Omental fat pad (tissue), 3 donors: ENCODE measurements at regions not wholly inside any gene's neighbourhood (a gene's known extent, or its start where the extent isn't known, plus 50 kb on each side); places are given as distances from the start of the nearest gene placed in this dataset.

Source experiments
- ATAC-seq: fragments of 150-250 bp; one replicate; pipeline ENCODE4 v1.9.1; 2016; ENCODE audit warnings: mild to moderate bottlenecking, moderate library complexity; ENCODE audit not compliant: low FRiP score
- DNase-seq: peaks from one replicate; pipeline ENCODE4 v3.0.0-alpha.2; 2019; ENCODE audit warnings: low spot score
- CTCF ChIP-seq, 3 donors: fragments of 450-650 bp; IDR thresholded peaks; one replicate each; pipeline ENCODE4 v1.5.1; 2016 to 2017; ENCODE audit warnings: antibody characterized with exemption in 3 of 3, mild to moderate bottlenecking in 3 of 3, moderate library complexity in 2 of 3

- no peak for DNase-seq
- no peak for ATAC-seq
- TF ChIP-seq CTCF (IDR thresholded peaks at IDR 0.05): no peak
Measured at GRCh38 chr3:109618766-109619378, 281.5 kb upstream of the DPPA4 start.

GRCh38 chr3:109631897-109632296 lies 294.6 kb upstream of the DPPA4 start:
- no peak for ATAC-seq
- DNase-seq: no peak
- TF ChIP-seq CTCF (IDR thresholded peaks at IDR 0.05): no peak

- TF ChIP-seq CTCF (IDR thresholded peaks at IDR 0.05): no peak
- DNase-seq (no peak), ATAC-seq (no peak)
Measured at GRCh38 chr3:109640146-109640652, 302.9 kb upstream of the DPPA4 start.

GRCh38 chr3:109642025-109642424 lies 304.7 kb upstream of the DPPA4 start:
- DNase-seq (no peak), ATAC-seq (no peak)
- no peak for TF ChIP-seq CTCF (IDR thresholded peaks at IDR 0.05)

GRCh38 chr3:109643590-109643989 lies 306.2 kb upstream of the DPPA4 start:
- DNase-seq: no peak
- ATAC-seq: no peak
- no peak for TF ChIP-seq CTCF (IDR thresholded peaks at IDR 0.05)

- ATAC-seq: no peak
- DNase-seq: no peak
- TF ChIP-seq CTCF (IDR thresholded peaks at IDR 0.05): no peak
Measured at GRCh38 chr3:109644332-109644731, 307.0 kb upstream of the DPPA4 start.

GRCh38 chr3:109644746-109645145 lies 307.4 kb upstream of the DPPA4 start:
- ATAC-seq (no peak), DNase-seq (no peak)
- TF ChIP-seq CTCF (IDR thresholded peaks at IDR 0.05): no peak
